B cell (primary cell): ENCODE measurements at regions not wholly inside any gene's neighbourhood (a gene's known extent, or its start where the extent isn't known, plus 50 kb on each side); places are given as distances from the start of the nearest gene placed in this dataset.

Experiments
- ATAC-seq: fragments of 200-7000 bp; cut with Tn5 transposase; one replicate; pipeline ENCODE4 v1.10.0; 2021; ENCODE audit warnings: low read depth, mild to moderate bottlenecking, moderate number of reproducible peaks, moderate library complexity
- CTCF ChIA-PET: fragments of 350-600 bp; sonication (Branson Sonifier 250); formaldehyde crosslinking; loops from one replicate; lab custom pipeline; 2021; ENCODE audit warnings: antibody characterized with exemption, inconsistent platforms; lab: Charles Lee
- POLR2A ChIA-PET: fragments of 350-600 bp; sonication (Branson Sonifier 250); formaldehyde crosslinking; loops from one replicate; lab custom pipeline; 2021; ENCODE audit warnings: antibody characterized with exemption; lab: Charles Lee
- DNase-seq: peaks from one replicate; pipeline ENCODE4 v3.0.0; 2013
- H2AFZ ChIP-seq: 2 replicates; pipeline ENCODE4 v1.6.1; 2012; ENCODE audit warnings: mild to moderate bottlenecking, low read depth, low read length; ENCODE audit not compliant: insufficient read depth, poor library complexity, severe bottlenecking
- H3K27ac ChIP-seq, 2 donors: 1 replicate in 1 of 2; 2 replicates in 1 of 2; pipeline ENCODE4 v1.5.1; 2012 to 2013; ENCODE audit warnings: low read length in 2 of 2, mild to moderate bottlenecking in 2 of 2, moderate library complexity in 1 of 2
- H3K27me3 ChIP-seq, 4 experiments: fragments of 200-600 bp in 1 of 4; sonication (generic) in 1 of 4; replicated peaks in 1 of 4; 1 replicate in 2 of 4; 2 replicates in 2 of 4; pipeline versions ENCODE4 v1.6.1 to v1.7.0; 2013 to 2016; ENCODE audit warnings: low read length in 3 of 4, mild to moderate bottlenecking in 2 of 4, mixed read lengths in 1 of 4, moderate library complexity in 1 of 4; ENCODE audit not compliant: insufficient read depth in 4 of 4, control insufficient read depth in 3 of 4; ENCODE audit errors: control extremely low read depth in 1 of 4
- H3K36me3 ChIP-seq, 2 experiments: replicated peaks in 1 of 2; 1 replicate in 1 of 2; 2 replicates in 1 of 2; pipeline versions ENCODE4 v1.6.1 to v1.7.1; 2013; ENCODE audit warnings: low read length in 1 of 2; ENCODE audit not compliant: insufficient read depth in 2 of 2, control insufficient read depth in 1 of 2; ENCODE audit errors: control extremely low read depth in 1 of 2, extremely low read depth in 1 of 2
- H3K4me1 ChIP-seq, 2 donors: fragments of 200-600 bp in 1 of 2; sonication (generic) in 1 of 2; 1 replicate in 1 of 2; 2 replicates in 1 of 2; pipeline versions ENCODE4 v1.5.1 to v1.6.1; 2013 to 2017; ENCODE audit warnings: low read length in 2 of 2; ENCODE audit not compliant: control insufficient read depth in 2 of 2, insufficient read depth in 2 of 2
- H3K4me2 ChIP-seq: replicated peaks from 2 replicates; pipeline ENCODE3; 2012; ENCODE audit warnings: mild to moderate bottlenecking, low read depth, low read length; ENCODE audit not compliant: poor library complexity, severe bottlenecking
- H3K4me3 ChIP-seq, 5 experiments: fragments of 200-600 bp in 1 of 5; sonication (generic) in 1 of 5; 1 replicate in 3 of 5; 2 replicates in 2 of 5; pipeline versions ENCODE4 v1.5.1 to v1.7.0; 2011 to 2016; ENCODE audit warnings: low read length in 4 of 5, mild to moderate bottlenecking in 4 of 5, low read depth in 2 of 5, control low read depth in 1 of 5, moderate library complexity in 1 of 5; ENCODE audit not compliant: insufficient read depth in 1 of 5; ENCODE audit errors: control extremely low read depth in 1 of 5, extremely low read depth in 1 of 5
- H3K79me2 ChIP-seq: fragments of 200-600 bp; sonication (generic); one replicate; pipeline ENCODE4 v1.6.0; 2016; ENCODE audit warnings: low read length; ENCODE audit not compliant: control insufficient read depth, insufficient read depth
- H3K9ac ChIP-seq: fragments of 200-600 bp; sonication (generic); 2 replicates; pipeline ENCODE4 v1.6.1; 2017; ENCODE audit warnings: mild to moderate bottlenecking, low read length, moderate library complexity
- H3K9me3 ChIP-seq, 3 donors: one replicate each; pipeline versions ENCODE4 v1.6.1 to v1.7.1; 2013; ENCODE audit warnings: low read length in 2 of 3; ENCODE audit not compliant: control insufficient read depth in 2 of 3, insufficient read depth in 1 of 3; ENCODE audit errors: control extremely low read depth in 1 of 3
- H4K20me1 ChIP-seq: 2 replicates; pipeline ENCODE4 v1.6.0; 2012; ENCODE audit warnings: mild to moderate bottlenecking, low read length; ENCODE audit not compliant: insufficient read depth, control insufficient read depth, poor library complexity, severe bottlenecking
- H3K27ac Mint-ChIP-seq: one replicate; pipeline ENCODE4 v1.8.0; 2021; ENCODE audit warnings: mixed read lengths
- H3K27me3 Mint-ChIP-seq: one replicate; pipeline ENCODE4 v1.8.0; 2021; ENCODE audit warnings: mixed read lengths
- H3K4me1 Mint-ChIP-seq: one replicate; pipeline ENCODE4 v1.8.0; 2021; ENCODE audit warnings: mixed read lengths
- H3K4me3 Mint-ChIP-seq: one replicate; pipeline ENCODE4 v1.8.0; 2021; ENCODE audit warnings: mixed read lengths
- H3K9me3 Mint-ChIP-seq: one replicate; pipeline ENCODE4 v1.8.0; 2022; ENCODE audit warnings: mixed read lengths; ENCODE audit not compliant: insufficient read depth
- EZH2 ChIP-seq: IDR thresholded peaks from 2 replicates; pipeline ENCODE4 v1.6.1; 2012; ENCODE audit warnings: borderline replicate concordance, low read depth, mild to moderate bottlenecking, moderate library complexity, low read length; ENCODE audit not compliant: insufficient read depth, poor library complexity, severe bottlenecking
- WGBS: methylation state at CpG from one replicate; pipeline ENCODE4 v1.1.5; 2013; ENCODE audit warnings: missing lambda C conversion rate; ENCODE audit not compliant: insufficient coverage; 5-methylcytosine and 5-hydroxymethylcytosine counted together
- intact Hi-C: fragments of 100-400 bp; cut with micrococcal nuclease; formaldehyde crosslinking; loops from one replicate; pipeline ENCODE4 v1.10.0; 2022
- TF ChIP-seq, protein P1 (sequence below): fragments of 200-600 bp; IDR thresholded peaks from one replicate; pipeline ENCODE4 v1.8.0; 2022; ENCODE audit warnings: antibody characterized with exemption, mild to moderate bottlenecking

DNA sequence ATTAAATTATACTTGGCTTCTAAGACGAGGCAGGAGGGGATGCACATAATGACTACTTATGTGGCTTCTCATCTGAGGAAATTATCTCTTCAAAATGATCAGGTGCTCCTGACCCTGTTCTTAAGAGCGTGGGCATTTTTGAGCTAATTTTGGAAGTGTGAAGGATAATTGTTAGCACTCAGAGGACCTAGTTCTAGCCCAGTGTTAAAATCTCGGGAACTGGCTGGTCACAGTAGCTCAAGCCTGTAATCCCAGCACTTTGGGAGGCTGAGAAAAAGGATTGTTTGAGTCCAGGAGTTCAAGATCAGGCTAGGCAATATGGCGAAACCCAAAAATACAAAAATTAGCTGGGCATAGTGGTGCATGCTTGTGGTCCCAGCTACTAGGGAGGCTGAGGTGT, 103.0 kb upstream of the DHX40 start:
- H3K36me3 ChIP-seq: no peaks in the 10 kb centered on the region

GRCh38 chr17:59464246-59464645, 101.2 kb upstream of the DHX40 start:
- 98% methylated on average over 5 of the region's 5 CpGs for WGBS
- Mint-ChIP-seq H3K4me3 (no peak overlapping the region), H3K27me3 (peaks cover 6% of the 10 kb centered on the region), H3K9me3 (no peaks in the 10 kb centered on the region), H3K4me1 (no peaks in the 10 kb centered on the region), H3K27ac (no peak overlapping the region)
- H2AFZ ChIP-seq: no peak overlapping the region
- DNase-seq (no peak), ATAC-seq (no peak)
- no peak overlapping the region for H3K9ac ChIP-seq
- H4K20me1 ChIP-seq: no peaks in the 10 kb centered on the region
- intact Hi-C loops: no loop called here
- no peaks in the 10 kb centered on the region for H3K4me1 ChIP-seq
- H3K36me3 ChIP-seq: no peaks in the 10 kb centered on the region
- ChIA-PET CTCF (no interaction called here), POLR2A (no interaction called here)
- H3K9me3 ChIP-seq: no peaks in the 10 kb centered on the region
- no peak overlapping the region for H3K4me3 ChIP-seq
- H3K4me2 ChIP-seq: no peak overlapping the region
- H3K79me2 ChIP-seq: no peaks in the 10 kb centered on the region
- no peaks in the 10 kb centered on the region for H3K27me3 ChIP-seq
- no peak overlapping the region for H3K27ac ChIP-seq
- TF ChIP-seq, protein P1, sequence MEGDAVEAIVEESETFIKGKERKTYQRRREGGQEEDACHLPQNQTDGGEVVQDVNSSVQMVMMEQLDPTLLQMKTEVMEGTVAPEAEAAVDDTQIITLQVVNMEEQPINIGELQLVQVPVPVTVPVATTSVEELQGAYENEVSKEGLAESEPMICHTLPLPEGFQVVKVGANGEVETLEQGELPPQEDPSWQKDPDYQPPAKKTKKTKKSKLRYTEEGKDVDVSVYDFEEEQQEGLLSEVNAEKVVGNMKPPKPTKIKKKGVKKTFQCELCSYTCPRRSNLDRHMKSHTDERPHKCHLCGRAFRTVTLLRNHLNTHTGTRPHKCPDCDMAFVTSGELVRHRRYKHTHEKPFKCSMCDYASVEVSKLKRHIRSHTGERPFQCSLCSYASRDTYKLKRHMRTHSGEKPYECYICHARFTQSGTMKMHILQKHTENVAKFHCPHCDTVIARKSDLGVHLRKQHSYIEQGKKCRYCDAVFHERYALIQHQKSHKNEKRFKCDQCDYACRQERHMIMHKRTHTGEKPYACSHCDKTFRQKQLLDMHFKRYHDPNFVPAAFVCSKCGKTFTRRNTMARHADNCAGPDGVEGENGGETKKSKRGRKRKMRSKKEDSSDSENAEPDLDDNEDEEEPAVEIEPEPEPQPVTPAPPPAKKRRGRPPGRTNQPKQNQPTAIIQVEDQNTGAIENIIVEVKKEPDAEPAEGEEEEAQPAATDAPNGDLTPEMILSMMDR: no peak
- TF ChIP-seq EZH2: no peak

More for the DNA sequence above, 103.0 kb upstream of the DHX40 start:
- POLR2A ChIA-PET: no interaction called here
- Histone ChIP-seq H3K27ac (no peak overlapping the region), H2AFZ (no peak overlapping the region), H3K79me2 (no peaks in the 10 kb centered on the region), H3K9ac (no peak overlapping the region), H3K4me2 (no peak overlapping the region), H3K4me3 (no peak overlapping the region), H4K20me1 (no peaks in the 10 kb centered on the region), H3K4me1 (no peaks in the 10 kb centered on the region), H3K9me3 (no peaks in the 10 kb centered on the region), H3K27me3 (no peaks in the 10 kb centered on the region)
- no peaks in the 10 kb centered on the region for H3K9me3 Mint-ChIP-seq
- H3K4me1 Mint-ChIP-seq: no peaks in the 10 kb centered on the region
- no peak for TF ChIP-seq EZH2
- TF ChIP-seq, protein P1: no peak
- DNase-seq (no peak), ATAC-seq (no peak)
- H3K4me3 Mint-ChIP-seq: no peak overlapping the region
- WGBS: 86% methylated on average over 4 of the region's 4 CpGs
- CTCF ChIA-PET: interaction anchor here (0.7 to 1.1 kb wide), 2 partner anchors 12 to 153 kb away, joined by 3 read pairs; no protein-coding TSS in a partner anchor
- intact Hi-C loops: no loop called here
- peaks cover 6% of the 10 kb centered on the region for H3K27me3 Mint-ChIP-seq
- no peak overlapping the region for H3K27ac Mint-ChIP-seq
